Activated naive CD8-positive, alpha-beta T cell treated with anti-CD3 and anti-CD28 coated beads, Interleukin-2, amount 50 U/mL, for 24 hours (primary cell): ENCODE measurements at regions not wholly inside any gene's neighbourhood (a gene's known extent, or its start where the extent isn't known, plus 50 kb on each side); places are given as distances from the start of the nearest gene placed in this dataset.
A peak's percentile ranks its signal among the peaks of the same experiment; 100 is the strongest.

ENCODE experiments used
- ATAC-seq: fragments of 150-1000 bp; cut with Tn5 transposase; one replicate; pipeline ENCODE4 v1.10.0; 2021
- DNase-seq: peaks from one replicate; pipeline ENCODE4 v3.0.0; 2021
- H3K27ac Mint-ChIP-seq: one replicate; pipeline ENCODE4 v1.8.0; 2021; ENCODE audit warnings: mild to moderate bottlenecking, mixed read lengths
- H3K27me3 Mint-ChIP-seq: one replicate; pipeline ENCODE4 v1.8.0; 2021; ENCODE audit warnings: mixed read lengths
- H3K36me3 Mint-ChIP-seq: one replicate; pipeline ENCODE4 v1.8.0; 2021; ENCODE audit warnings: low read depth, mixed read lengths
- H3K4me1 Mint-ChIP-seq: one replicate; pipeline ENCODE4 v1.8.0; 2021; ENCODE audit warnings: mixed read lengths
- H3K4me3 Mint-ChIP-seq: one replicate; pipeline ENCODE4 v1.8.0; 2021; ENCODE audit warnings: mild to moderate bottlenecking, moderate library complexity, mixed read lengths
- H3K9me3 Mint-ChIP-seq: one replicate; pipeline ENCODE4 v1.8.0; 2021; ENCODE audit warnings: mixed read lengths

GRCh38 chr17:409308-409847 is 56.8 kb upstream of the RPH3AL start:
- no peak for DNase-seq
- peaks cover 8% of the 10 kb centered on the region for H3K27me3 Mint-ChIP-seq
- peaks cover 49% of the 10 kb centered on the region for H3K4me1 Mint-ChIP-seq
- H3K27ac Mint-ChIP-seq = peak overlapping the region; percentile 100
- H3K4me3 Mint-ChIP-seq = peak overlapping the region; percentile 96
- peaks cover 14% of the 10 kb centered on the region for H3K36me3 Mint-ChIP-seq
- ATAC-seq = no peak
- peaks cover 4% of the 10 kb centered on the region for H3K9me3 Mint-ChIP-seq

- Mint-ChIP-seq H3K27ac (no peak overlapping the region), H3K4me3 (no peak overlapping the region)
- no peak for ATAC-seq
Measured at GRCh38 chr17:404703-405102, 52.1 kb upstream of the RPH3AL start.

More at GRCh38 chr17:404703-405102, 52.1 kb upstream of the RPH3AL start:
- DNase-seq = no peak
- Mint-ChIP-seq H3K9me3 (no peaks in the 10 kb centered on the region), H3K27me3 (peaks cover under 1% of the 10 kb centered on the region), H3K4me1 (peaks cover 8% of the 10 kb centered on the region), H3K36me3 (peaks cover 2% of the 10 kb centered on the region)
